Panc1 (cell line): ENCODE measurements at regions not wholly inside any gene's neighbourhood (a gene's known extent, or its start where the extent isn't known, plus 50 kb on each side); places are given as distances from the start of the nearest gene placed in this dataset.
"Not testable (repeated sequence)": the region's sequence is repeated elsewhere in the genome, so short reads cannot be mapped to it uniquely, and the experiment has no call there.

ENCODE experiments used
- ATAC-seq: fragments of 200-7000 bp; cut with Tn5 transposase; 2 replicates; pipeline ENCODE4 v1.9.1; 2020; ENCODE audit warnings: mild to moderate bottlenecking, moderate library complexity
- BruUV-seq: library from RNA; stranded (reverse); fragments of 400-500 nt; replicated peaks from 2 replicates; lab custom pipeline; 2021; lab: Mats Ljungman, UMichigan
- CTCF ChIA-PET: fragments of 300-600 bp; sonication (Branson Sonifier 250); formaldehyde crosslinking; loops from one replicate; lab custom pipeline; 2022; ENCODE audit warnings: antibody characterized with exemption; lab: Charles Lee
- POLR2A ChIA-PET: fragments of 300-600 bp; sonication (Branson Sonifier 250); formaldehyde crosslinking; loops from one replicate; lab custom pipeline; 2022; ENCODE audit warnings: antibody characterized with exemption; lab: Charles Lee
- DNase-seq: peaks from one replicate; pipeline ENCODE4 v3.0.0-alpha.2; 2010; ENCODE audit warnings: low read depth, low spot score
- H3K27ac ChIP-seq: 2 replicates; pipeline ENCODE4 v1.5.1; 2011; ENCODE audit warnings: mild to moderate bottlenecking, low read length, inconsistent platforms
- H3K27me3 ChIP-seq: fragments of 200-500 bp; sonication (Bioruptor generic); 2 replicates; pipeline ENCODE4 v1.6.0; 2014; ENCODE audit warnings: low read length, inconsistent platforms; ENCODE audit not compliant: control insufficient read depth, insufficient read depth
- H3K36me3 ChIP-seq: fragments of 200-500 bp; sonication (Bioruptor generic); 2 replicates; pipeline ENCODE4 v1.5.1; 2014; ENCODE audit warnings: inconsistent platforms, mild to moderate bottlenecking, low read length, moderate library complexity; ENCODE audit not compliant: control insufficient read depth, insufficient read depth
- H3K4me1 ChIP-seq: 2 replicates; pipeline ENCODE4 v1.5.1; 2011; ENCODE audit warnings: inconsistent platforms, mild to moderate bottlenecking, low read length, moderate library complexity; ENCODE audit not compliant: control insufficient read depth, insufficient read depth
- H3K4me3 ChIP-seq, 2 experiments: 2 replicates each; pipeline ENCODE4 v1.5.1; 2011 to 2012; ENCODE audit warnings: low read depth in 2 of 2, low read length in 2 of 2, mild to moderate bottlenecking in 2 of 2, inconsistent platforms in 1 of 2, moderate library complexity in 1 of 2
- H3K9me3 ChIP-seq: fragments of 200-500 bp; sonication (Bioruptor generic); 2 replicates; pipeline ENCODE4 v1.5.1; 2014; ENCODE audit warnings: low read depth, mild to moderate bottlenecking, inconsistent platforms, low read length, moderate library complexity; ENCODE audit not compliant: control insufficient read depth, insufficient read depth
- CTCF ChIP-seq: fragments of 450-650 bp; IDR thresholded peaks from 2 replicates; pipeline ENCODE4 v1.5.1; 2017; ENCODE audit warnings: mild to moderate bottlenecking
- POLR2AphosphoS5 ChIP-seq: IDR thresholded peaks from 2 replicates; pipeline ENCODE4 v1.6.1; 2012; ENCODE audit warnings: mild to moderate bottlenecking, low read depth, low read length, moderate library complexity
- SIN3A ChIP-seq: IDR thresholded peaks from 2 replicates; pipeline ENCODE4 v1.6.1; 2012; ENCODE audit warnings: low read depth, mild to moderate bottlenecking, low read length, moderate library complexity, borderline replicate concordance; ENCODE audit not compliant: insufficient read depth
- TCF7L2 ChIP-seq: IDR thresholded peaks from 2 replicates; pipeline ENCODE4 v1.6.1; 2011; ENCODE audit warnings: mild to moderate bottlenecking, low read depth, low read length, inconsistent platforms
- in situ Hi-C: cut with HindIII; loops from 2 replicates; pipeline ENCODE4 v1.10.0; 2016; ENCODE audit warnings: low sequenced_read_pairs, low pct_unique_long_range_greater_than_20kb
- intact Hi-C: fragments of 100-400 bp; cut with micrococcal nuclease; formaldehyde crosslinking; loops from one replicate; pipeline ENCODE4 v1.10.0; 2022; ENCODE audit not compliant: unreplicated experiment
- TF ChIP-seq, protein P1 (sequence below), 2 experiments: IDR thresholded peaks; 2 replicates each; pipeline ENCODE4 v1.6.1; 2011 to 2012; ENCODE audit warnings: low read depth in 2 of 2, control low read depth in 1 of 2, low read length in 1 of 2, mild to moderate bottlenecking in 1 of 2, moderate library complexity in 1 of 2; ENCODE audit not compliant: insufficient read depth in 1 of 2

- no peaks in the 10 kb centered on the region for H3K9me3 ChIP-seq
- H3K36me3 ChIP-seq = no peaks in the 10 kb centered on the region
- no peaks in the 10 kb centered on the region for H3K27me3 ChIP-seq
- no TSS peak for BruUV-seq
- in situ Hi-C loops (no loop called here), intact Hi-C loops (no loop called here)
- ATAC-seq (no peak), DNase-seq (no peak)
- no peaks in the 10 kb centered on the region for H3K4me1 ChIP-seq
- no peak overlapping the region for H3K27ac ChIP-seq
- ChIA-PET CTCF (no interaction called here), POLR2A (no interaction called here)
- no peak for TF ChIP-seq CTCF
- no peak for TF ChIP-seq SIN3A
- TF ChIP-seq, protein P1, sequence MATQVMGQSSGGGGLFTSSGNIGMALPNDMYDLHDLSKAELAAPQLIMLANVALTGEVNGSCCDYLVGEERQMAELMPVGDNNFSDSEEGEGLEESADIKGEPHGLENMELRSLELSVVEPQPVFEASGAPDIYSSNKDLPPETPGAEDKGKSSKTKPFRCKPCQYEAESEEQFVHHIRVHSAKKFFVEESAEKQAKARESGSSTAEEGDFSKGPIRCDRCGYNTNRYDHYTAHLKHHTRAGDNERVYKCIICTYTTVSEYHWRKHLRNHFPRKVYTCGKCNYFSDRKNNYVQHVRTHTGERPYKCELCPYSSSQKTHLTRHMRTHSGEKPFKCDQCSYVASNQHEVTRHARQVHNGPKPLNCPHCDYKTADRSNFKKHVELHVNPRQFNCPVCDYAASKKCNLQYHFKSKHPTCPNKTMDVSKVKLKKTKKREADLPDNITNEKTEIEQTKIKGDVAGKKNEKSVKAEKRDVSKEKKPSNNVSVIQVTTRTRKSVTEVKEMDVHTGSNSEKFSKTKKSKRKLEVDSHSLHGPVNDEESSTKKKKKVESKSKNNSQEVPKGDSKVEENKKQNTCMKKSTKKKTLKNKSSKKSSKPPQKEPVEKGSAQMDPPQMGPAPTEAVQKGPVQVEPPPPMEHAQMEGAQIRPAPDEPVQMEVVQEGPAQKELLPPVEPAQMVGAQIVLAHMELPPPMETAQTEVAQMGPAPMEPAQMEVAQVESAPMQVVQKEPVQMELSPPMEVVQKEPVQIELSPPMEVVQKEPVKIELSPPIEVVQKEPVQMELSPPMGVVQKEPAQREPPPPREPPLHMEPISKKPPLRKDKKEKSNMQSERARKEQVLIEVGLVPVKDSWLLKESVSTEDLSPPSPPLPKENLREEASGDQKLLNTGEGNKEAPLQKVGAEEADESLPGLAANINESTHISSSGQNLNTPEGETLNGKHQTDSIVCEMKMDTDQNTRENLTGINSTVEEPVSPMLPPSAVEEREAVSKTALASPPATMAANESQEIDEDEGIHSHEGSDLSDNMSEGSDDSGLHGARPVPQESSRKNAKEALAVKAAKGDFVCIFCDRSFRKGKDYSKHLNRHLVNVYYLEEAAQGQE (IDR thresholded peaks at IDR 0.05; ENCODE audit: insufficient read depth in 1 of 2, low read depth in 2 of 2, low read length in 1 of 2) = no peak
- no peak for TF ChIP-seq TCF7L2
- TF ChIP-seq POLR2AphosphoS5 = no peak
- H3K4me3 ChIP-seq = no peak overlapping the region
These were observed 76.0 kb upstream of the SEMA3D start for GRCh38 chr7:85262891-85263290.

- ChIA-PET CTCF (no interaction called here), POLR2A (no interaction called here)
- no peak for TF ChIP-seq TCF7L2
- TF ChIP-seq POLR2AphosphoS5 = no peak
- TF ChIP-seq CTCF = no peak
- TF ChIP-seq, protein P1 (IDR thresholded peaks at IDR 0.05; ENCODE audit: insufficient read depth in 1 of 2, low read depth in 2 of 2, low read length in 1 of 2) = no peak
- TF ChIP-seq SIN3A = no peak
- in situ Hi-C loops = no loop called here
- no peaks in the 10 kb centered on the region for H3K4me1 ChIP-seq
- ATAC-seq = no peak
- no peaks in the 10 kb centered on the region for H3K27me3 ChIP-seq
- H3K36me3 ChIP-seq = no peaks in the 10 kb centered on the region
- H3K27ac ChIP-seq = no peak overlapping the region
- intact Hi-C loops = no loop called here
- BruUV-seq = no TSS peak
- no peak overlapping the region for H3K4me3 ChIP-seq
- no peaks in the 10 kb centered on the region for H3K9me3 ChIP-seq
- no peak for DNase-seq
These were observed 74.5 kb upstream of the SEMA3D start for GRCh38 chr7:85261336-85261735.

GRCh38 chr7:85249787-85250186 lies 62.9 kb upstream of the SEMA3D start:
- intact Hi-C loops, CTCF ChIA-PET, H3K27ac ChIP-seq, POLR2A ChIA-PET, H3K36me3 ChIP-seq, BruUV-seq, H3K9me3 ChIP-seq, H3K4me1 ChIP-seq, ATAC-seq, in situ Hi-C loops, DNase-seq, H3K27me3 ChIP-seq, H3K4me3 ChIP-seq: not testable (repeated sequence)
